Central memory CD8-positive, alpha-beta T cell (primary cell): ENCODE measurements at regions not wholly inside any gene's neighbourhood (a gene's known extent, or its start where the extent isn't known, plus 50 kb on each side); places are given as distances from the start of the nearest gene placed in this dataset.

Source experiments
- ATAC-seq: fragments of 150-1000 bp; cut with Tn5 transposase; replicated peaks from 2 replicates; pipeline ENCODE4 v1.10.0; 2022; ENCODE audit warnings: mild to moderate bottlenecking, moderate FRiP score, moderate number of reproducible peaks; ENCODE audit not compliant: poor library complexity, severe bottlenecking; ENCODE audit errors: extremely low read depth
- DNase-seq, 2 donors: peaks; one replicate each; pipeline ENCODE4 v3.0.0; 2021; ENCODE audit warnings: low spot score in 2 of 2
- H3K27ac Mint-ChIP-seq: one replicate; pipeline ENCODE4 v1.8.0; 2022; ENCODE audit warnings: low read depth, mild to moderate bottlenecking, moderate library complexity, mixed read lengths
- H3K27me3 Mint-ChIP-seq: one replicate; pipeline ENCODE4 v1.8.0; 2022; ENCODE audit warnings: mixed read lengths
- H3K36me3 Mint-ChIP-seq: one replicate; pipeline ENCODE4 v1.8.0; 2022; ENCODE audit warnings: mild to moderate bottlenecking, moderate library complexity, mixed read lengths; ENCODE audit not compliant: insufficient read depth
- H3K4me1 Mint-ChIP-seq: one replicate; pipeline ENCODE4 v1.8.0; 2022; ENCODE audit warnings: mixed read lengths
- H3K4me3 Mint-ChIP-seq: one replicate; pipeline ENCODE4 v1.8.0; 2022; ENCODE audit warnings: mild to moderate bottlenecking, moderate library complexity, mixed read lengths
- H3K9me3 Mint-ChIP-seq: one replicate; pipeline ENCODE4 v1.8.0; 2022; ENCODE audit warnings: mixed read lengths

- no peak for DNase-seq
- H3K36me3 Mint-ChIP-seq = no peaks in the 10 kb centered on the region
- no peaks in the 10 kb centered on the region for H3K27me3 Mint-ChIP-seq
- no peak for ATAC-seq
- no peak overlapping the region for H3K27ac Mint-ChIP-seq
- no peak overlapping the region for H3K4me3 Mint-ChIP-seq
- H3K9me3 Mint-ChIP-seq = peaks cover 5% of the 10 kb centered on the region
- no peaks in the 10 kb centered on the region for H3K4me1 Mint-ChIP-seq
Observed at GRCh38 chr1:238660849-238661248, 725.5 kb upstream of the CHRM3 start.

- ATAC-seq (no peak), DNase-seq (no peak)
- H3K27me3 Mint-ChIP-seq = no peaks in the 10 kb centered on the region
- H3K27ac Mint-ChIP-seq = no peak overlapping the region
- no peaks in the 10 kb centered on the region for H3K4me1 Mint-ChIP-seq
- H3K4me3 Mint-ChIP-seq = no peak overlapping the region
- H3K9me3 Mint-ChIP-seq = peaks cover 5% of the 10 kb centered on the region
- H3K36me3 Mint-ChIP-seq = no peaks in the 10 kb centered on the region
Observed at GRCh38 chr1:238658763-238659162, 727.6 kb upstream of the CHRM3 start.

- H3K27me3 Mint-ChIP-seq = no peaks in the 10 kb centered on the region
- H3K9me3 Mint-ChIP-seq = peaks cover 10% of the 10 kb centered on the region
- no peak overlapping the region for H3K4me3 Mint-ChIP-seq
- no peak overlapping the region for H3K27ac Mint-ChIP-seq
- ATAC-seq = no peak
- H3K36me3 Mint-ChIP-seq = no peaks in the 10 kb centered on the region
- DNase-seq = no peak
- no peaks in the 10 kb centered on the region for H3K4me1 Mint-ChIP-seq
Observed at GRCh38 chr1:238653693-238654321, 732.6 kb upstream of the CHRM3 start.

- Mint-ChIP-seq H3K4me3 (no peak overlapping the region), H3K27me3 (no peaks in the 10 kb centered on the region), H3K27ac (no peak overlapping the region), H3K36me3 (no peaks in the 10 kb centered on the region), H3K4me1 (no peaks in the 10 kb centered on the region), H3K9me3 (peaks cover 9% of the 10 kb centered on the region)
- ATAC-seq = no peak
- DNase-seq = no peak
Observed at GRCh38 chr1:238652346-238652968, 733.9 kb upstream of the CHRM3 start.

- no peaks in the 10 kb centered on the region for H3K4me1 Mint-ChIP-seq
- H3K27ac Mint-ChIP-seq = no peak overlapping the region
- peaks cover 13% of the 10 kb centered on the region for H3K9me3 Mint-ChIP-seq
- ATAC-seq (no peak), DNase-seq (no peak)
- H3K27me3 Mint-ChIP-seq = no peaks in the 10 kb centered on the region
- H3K4me3 Mint-ChIP-seq = no peak overlapping the region
- no peaks in the 10 kb centered on the region for H3K36me3 Mint-ChIP-seq
Observed at GRCh38 chr1:238649200-238649599, 737.2 kb upstream of the CHRM3 start.

- Mint-ChIP-seq H3K4me1 (no peaks in the 10 kb centered on the region), H3K36me3 (no peaks in the 10 kb centered on the region), H3K9me3 (peaks cover 13% of the 10 kb centered on the region), H3K4me3 (no peak overlapping the region), H3K27ac (no peak overlapping the region), H3K27me3 (no peaks in the 10 kb centered on the region)
- no peak for DNase-seq
- ATAC-seq = no peak
Observed at GRCh38 chr1:238648751-238649150, 737.6 kb upstream of the CHRM3 start.

GRCh38 chr1:238648296-238648695 is 738.1 kb upstream of the CHRM3 start:
- Mint-ChIP-seq H3K4me1 (no peaks in the 10 kb centered on the region), H3K9me3 (peaks cover 12% of the 10 kb centered on the region)

GRCh38 chr1:238647877-238648276 is 738.5 kb upstream of the CHRM3 start:
- Mint-ChIP-seq H3K4me1 (no peaks in the 10 kb centered on the region), H3K27me3 (no peaks in the 10 kb centered on the region), H3K4me3 (no peak overlapping the region), H3K9me3 (peaks cover 9% of the 10 kb centered on the region), H3K36me3 (no peaks in the 10 kb centered on the region), H3K27ac (no peak overlapping the region)
- ATAC-seq = no peak
- no peak for DNase-seq

More at GRCh38 chr1:238648296-238648695, 738.1 kb upstream of the CHRM3 start:
- no peak overlapping the region for H3K27ac Mint-ChIP-seq
- DNase-seq = no peak
- no peak overlapping the region for H3K4me3 Mint-ChIP-seq
- H3K27me3 Mint-ChIP-seq = no peaks in the 10 kb centered on the region
- no peaks in the 10 kb centered on the region for H3K36me3 Mint-ChIP-seq
- no peak for ATAC-seq

GRCh38 chr1:238642231-238642630 is 744.1 kb upstream of the CHRM3 start:
- no peaks in the 10 kb centered on the region for H3K4me1 Mint-ChIP-seq
- DNase-seq (no peak), ATAC-seq (no peak)
- no peaks in the 10 kb centered on the region for H3K27me3 Mint-ChIP-seq
- no peak overlapping the region for H3K4me3 Mint-ChIP-seq
- H3K9me3 Mint-ChIP-seq = peaks cover 4% of the 10 kb centered on the region
- H3K27ac Mint-ChIP-seq = no peak overlapping the region
- H3K36me3 Mint-ChIP-seq = no peaks in the 10 kb centered on the region

- no peak for ATAC-seq
- no peak overlapping the region for H3K4me3 Mint-ChIP-seq
- H3K4me1 Mint-ChIP-seq = no peaks in the 10 kb centered on the region
- H3K9me3 Mint-ChIP-seq = no peaks in the 10 kb centered on the region
- H3K27me3 Mint-ChIP-seq = no peaks in the 10 kb centered on the region
- DNase-seq = no peak
- H3K27ac Mint-ChIP-seq = no peak overlapping the region
- no peaks in the 10 kb centered on the region for H3K36me3 Mint-ChIP-seq
Observed at GRCh38 chr1:238639861-238640260, 746.5 kb upstream of the CHRM3 start.

- ATAC-seq = no peak
- Mint-ChIP-seq H3K27me3 (no peaks in the 10 kb centered on the region), H3K36me3 (peaks cover 3% of the 10 kb centered on the region), H3K27ac (no peak overlapping the region), H3K4me1 (no peaks in the 10 kb centered on the region), H3K4me3 (no peak overlapping the region), H3K9me3 (peaks cover 16% of the 10 kb centered on the region)
- DNase-seq = no peak
Observed at GRCh38 chr1:238628110-238628509, 737.4 kb upstream of the ZP4 start.

- ATAC-seq (no peak), DNase-seq (no peak)
- H3K4me1 Mint-ChIP-seq = no peaks in the 10 kb centered on the region
- H3K27me3 Mint-ChIP-seq = no peaks in the 10 kb centered on the region
- H3K4me3 Mint-ChIP-seq = no peak overlapping the region
- H3K36me3 Mint-ChIP-seq = peaks cover 3% of the 10 kb centered on the region
- peaks cover 20% of the 10 kb centered on the region for H3K9me3 Mint-ChIP-seq
- no peak overlapping the region for H3K27ac Mint-ChIP-seq
Observed at GRCh38 chr1:238624776-238625175, 734.1 kb upstream of the ZP4 start.

- H3K27ac Mint-ChIP-seq = no peak overlapping the region
- no peak for ATAC-seq
- no peaks in the 10 kb centered on the region for H3K4me1 Mint-ChIP-seq
- no peaks in the 10 kb centered on the region for H3K27me3 Mint-ChIP-seq
- H3K36me3 Mint-ChIP-seq = no peaks in the 10 kb centered on the region
- no peak for DNase-seq
- peaks cover 14% of the 10 kb centered on the region for H3K9me3 Mint-ChIP-seq
- no peak overlapping the region for H3K4me3 Mint-ChIP-seq
Observed at GRCh38 chr1:238621405-238621804, 730.7 kb upstream of the ZP4 start.
